GM12872 (cell line): ENCODE measurements at regions not wholly inside any gene's neighbourhood (a gene's known extent, or its start where the extent isn't known, plus 50 kb on each side); places are given as distances from the start of the nearest gene placed in this dataset.

Source experiments
- TF ChIP-seq, protein P1 (sequence below): IDR thresholded peaks from 3 replicates; pipeline ENCODE4 v1.5.1; 2011; ENCODE audit warnings: low read depth, mild to moderate bottlenecking, low read length, moderate library complexity; ENCODE audit not compliant: insufficient read depth

DNA sequence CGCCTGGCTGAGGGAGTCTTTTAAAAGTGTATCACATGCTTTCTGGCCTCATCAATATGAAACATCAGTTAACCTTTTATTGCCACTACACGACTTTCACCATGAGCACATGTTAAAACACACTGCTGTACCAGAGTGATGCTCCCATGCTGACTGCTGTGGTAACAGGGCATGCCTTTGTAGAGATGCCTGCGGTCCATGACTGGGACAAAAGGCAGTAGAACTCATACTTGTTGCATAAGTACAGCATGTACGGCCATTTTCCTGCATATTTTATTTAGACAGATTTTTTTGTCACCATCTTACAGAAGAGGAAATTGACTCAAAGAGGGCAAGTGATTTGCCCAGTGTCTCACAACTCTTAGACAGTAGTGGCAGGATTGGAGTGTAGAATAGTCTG lies 105.7 kb upstream of the ADAMTSL1 start:
- TF ChIP-seq, protein P1, sequence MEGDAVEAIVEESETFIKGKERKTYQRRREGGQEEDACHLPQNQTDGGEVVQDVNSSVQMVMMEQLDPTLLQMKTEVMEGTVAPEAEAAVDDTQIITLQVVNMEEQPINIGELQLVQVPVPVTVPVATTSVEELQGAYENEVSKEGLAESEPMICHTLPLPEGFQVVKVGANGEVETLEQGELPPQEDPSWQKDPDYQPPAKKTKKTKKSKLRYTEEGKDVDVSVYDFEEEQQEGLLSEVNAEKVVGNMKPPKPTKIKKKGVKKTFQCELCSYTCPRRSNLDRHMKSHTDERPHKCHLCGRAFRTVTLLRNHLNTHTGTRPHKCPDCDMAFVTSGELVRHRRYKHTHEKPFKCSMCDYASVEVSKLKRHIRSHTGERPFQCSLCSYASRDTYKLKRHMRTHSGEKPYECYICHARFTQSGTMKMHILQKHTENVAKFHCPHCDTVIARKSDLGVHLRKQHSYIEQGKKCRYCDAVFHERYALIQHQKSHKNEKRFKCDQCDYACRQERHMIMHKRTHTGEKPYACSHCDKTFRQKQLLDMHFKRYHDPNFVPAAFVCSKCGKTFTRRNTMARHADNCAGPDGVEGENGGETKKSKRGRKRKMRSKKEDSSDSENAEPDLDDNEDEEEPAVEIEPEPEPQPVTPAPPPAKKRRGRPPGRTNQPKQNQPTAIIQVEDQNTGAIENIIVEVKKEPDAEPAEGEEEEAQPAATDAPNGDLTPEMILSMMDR, result no peak

DNA sequence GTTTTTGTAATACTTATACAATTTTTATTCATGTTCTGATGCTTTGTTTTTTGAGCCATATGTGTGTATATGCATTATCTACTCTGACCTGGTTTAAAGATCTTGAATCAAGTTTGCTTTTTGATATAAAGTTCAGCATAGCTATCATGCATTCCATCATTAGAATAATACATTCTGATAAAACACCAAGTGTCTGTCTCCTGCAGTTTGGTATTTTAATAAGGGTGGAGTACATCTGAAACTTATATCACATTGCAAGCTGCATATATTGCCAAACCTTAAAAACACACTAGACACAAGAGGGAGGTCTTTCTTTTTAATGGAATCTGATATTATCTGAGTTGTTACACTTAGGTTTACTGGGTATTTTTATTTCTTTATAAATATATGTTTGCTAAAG lies 102.8 kb upstream of the ADAMTSL1 start:
- TF ChIP-seq, protein P1, result no peak

GRCh38 chr9:18371621-18372020 lies 102.3 kb upstream of the ADAMTSL1 start:
- TF ChIP-seq, protein P1, result no peak

- TF ChIP-seq, protein P1, result no peak
Observed at GRCh38 chr9:18379073-18379811, 94.7 kb upstream of the ADAMTSL1 start.

GRCh38 chr9:18382243-18382642 lies 91.7 kb upstream of the ADAMTSL1 start:
- TF ChIP-seq, protein P1, result no peak

GRCh38 chr9:18384066-18384465 lies 89.9 kb upstream of the ADAMTSL1 start:
- TF ChIP-seq, protein P1, result no peak

DNA sequence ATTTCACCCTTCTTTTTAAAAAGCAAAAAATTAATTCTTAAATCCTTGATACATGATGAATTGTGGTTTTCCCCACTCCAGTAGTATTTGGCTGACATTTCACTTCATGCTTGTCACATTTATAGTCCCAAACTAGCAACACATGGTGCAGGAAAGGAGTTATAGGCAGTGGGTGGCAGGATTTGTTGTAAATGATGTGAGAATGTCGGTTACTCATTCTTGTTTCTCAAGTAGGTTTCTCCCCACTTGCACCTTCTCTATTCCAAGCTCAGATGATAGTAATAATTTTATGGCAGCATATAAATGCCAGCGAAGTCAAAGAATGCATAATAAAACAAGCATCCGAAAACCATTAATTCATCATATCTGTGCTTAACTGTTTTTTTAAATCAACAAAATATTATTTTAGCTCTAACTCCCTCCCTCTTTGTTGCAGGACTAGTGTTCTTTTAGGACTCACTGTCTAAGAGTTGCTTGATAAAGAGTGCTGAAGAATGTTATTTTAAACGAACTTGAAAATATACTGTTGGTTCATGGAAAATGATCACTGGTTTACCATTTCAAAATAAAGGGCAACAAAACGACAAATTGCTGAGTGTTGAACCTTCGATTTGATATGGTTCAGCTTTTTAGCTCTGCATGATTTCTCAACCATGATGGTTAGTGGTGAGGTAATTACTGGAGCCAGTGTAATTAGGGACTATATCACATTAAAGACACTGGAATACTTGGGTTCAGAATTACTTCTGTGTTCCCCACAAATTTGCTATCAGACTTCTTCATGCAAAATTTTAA lies 88.1 kb upstream of the ADAMTSL1 start:
- TF ChIP-seq, protein P1, result no peak
